ENCODE measurements at regions not wholly inside any gene's neighbourhood (a gene's known extent, or its start where the extent isn't known, plus 50 kb on each side); places are given as distances from the start of the nearest gene placed in this dataset.

GRCh38 chr5:159478950-159479349 is 148.7 kb upstream of the IL12B start:
- no peak for TF ChIP-seq POLR2A (IDR thresholded peaks at IDR 0.05; ENCODE audit: low read depth, low read length)
- no peak for TF ChIP-seq TAF1 (IDR thresholded peaks at IDR 0.05; ENCODE audit: low read depth, low read length)
- TF ChIP-seq POLR2AphosphoS5 (IDR thresholded peaks at IDR 0.05; ENCODE audit: low read depth, low read length) = no peak
